ENCODE measurements at regions not wholly inside any gene's neighbourhood (a gene's known extent, or its start where the extent isn't known, plus 50 kb on each side); places are given as distances from the start of the nearest gene placed in this dataset.

GRCh38 chr4:19945979-19946380, 305.7 kb upstream of the SLIT2 start:
- Histone ChIP-seq H3K4me2 (ENCODE audit: control insufficient read depth, insufficient read depth) (no peak overlapping the region), H3K4me3 (no peak overlapping the region), H3K79me2 (ENCODE audit: control insufficient read depth, insufficient read depth, low read length) (no peaks in the 10 kb centered on the region), H3K9me3 (replicated peaks; ENCODE audit: control insufficient read depth, insufficient read depth, low read length) (no peaks in the 10 kb centered on the region), H3K4me1 (ENCODE audit: control insufficient read depth, insufficient read depth, low read length) (no peaks in the 10 kb centered on the region), H3K9ac (ENCODE audit: control insufficient read depth, insufficient read depth, low read length) (no peak overlapping the region), H3K27me3 (replicated peaks in 1 of 2; ENCODE audit: control insufficient read depth in 2 of 2, insufficient read depth in 2 of 2, low read length in 1 of 2) (no peaks in the 10 kb centered on the region), H4K20me1 (ENCODE audit: control insufficient read depth, insufficient read depth) (no peaks in the 10 kb centered on the region), H2AFZ (ENCODE audit: control insufficient read depth, low read depth, low read length) (no peak overlapping the region), H3K27ac (ENCODE audit: control insufficient read depth, insufficient read depth) (no peak overlapping the region), H3K36me3 (ENCODE audit: control insufficient read depth in 2 of 2, insufficient read depth in 2 of 2, low read length in 1 of 2) (no peaks in the 10 kb centered on the region)
- ChIA-PET CTCF (no interaction called here), RAD21 (ENCODE audit: unreplicated experiment) (no interaction called here), SMC1A (ENCODE audit: uncharacterized antibody, unreplicated experiment) (no interaction called here), POLR2A (no interaction called here)
- FAIRE-seq (no peak), DNase-seq (ENCODE audit: low read depth, low spot score) (no peak), ATAC-seq (no peak)
- BruUV-seq (replicated peaks): no TSS peak
- 15% methylated on average over 3 of the region's 3 CpGs for WGBS (ENCODE audit: insufficient coverage, insufficient replicate concordance, low lambda C conversion rate, missing lambda C conversion rate)
- in situ Hi-C loops (cut with MboI): no loop called here
- TF ChIP-seq EP300 (IDR thresholded peaks at IDR 0.05; ENCODE audit: borderline replicate concordance in 1 of 2, control insufficient read depth in 1 of 2, low read depth in 2 of 2, low read length in 2 of 2) (no peak), EZH2 (IDR thresholded peaks at IDR 0.05; ENCODE audit: borderline replicate concordance, control insufficient read depth, low read depth, low read length) (no peak)
- intact Hi-C loops (cut with micrococcal nuclease; ENCODE audit: unreplicated experiment): no loop called here

GRCh38 chr4:19945501-19945900, 306.2 kb upstream of the SLIT2 start:
- 23% methylated on average over 2 of the region's 2 CpGs for WGBS (ENCODE audit: insufficient coverage, insufficient replicate concordance, low lambda C conversion rate, missing lambda C conversion rate)
- DNase-seq (ENCODE audit: low read depth, low spot score): no peak
- TF ChIP-seq TCF12 (IDR thresholded peaks at IDR 0.05; ENCODE audit: low read depth, low read length) (no peak), ZNF687 (IDR thresholded peaks at IDR 0.05) (no peak), ZBTB11 (CRISPR knock-in tag; IDR thresholded peaks at IDR 0.05) (no peak), ATF3 (IDR thresholded peaks at IDR 0.05; ENCODE audit: borderline replicate concordance, extremely low read depth, low read depth, low read length) (no peak), ETV6 (conservative IDR thresholded peaks at IDR 0.05 in 1 of 2, IDR thresholded peaks at IDR 0.05 in 1 of 2; ENCODE audit: borderline replicate concordance in 1 of 2, low read depth in 1 of 2) (no peak), ATF7 (IDR thresholded peaks at IDR 0.05; ENCODE audit: low read depth) (no peak), EGR1 (IDR thresholded peaks at IDR 0.05; ENCODE audit: borderline replicate concordance in 1 of 2, low read depth in 2 of 2, low read length in 2 of 2) (no peak)

More at GRCh38 chr4:19945501-19945900, 306.2 kb upstream of the SLIT2 start:
- no peak overlapping the region for H3K4me2 ChIP-seq (ENCODE audit: control insufficient read depth, insufficient read depth)
- no peaks in the 10 kb centered on the region for H3K9me3 ChIP-seq (replicated peaks; ENCODE audit: control insufficient read depth, insufficient read depth, low read length)
- H3K27ac ChIP-seq (ENCODE audit: control insufficient read depth, insufficient read depth): no peak overlapping the region
- H3K9ac ChIP-seq (ENCODE audit: control insufficient read depth, insufficient read depth, low read length): no peak overlapping the region
- FAIRE-seq: no peak
- intact Hi-C loops (cut with micrococcal nuclease; ENCODE audit: unreplicated experiment): no loop called here
- H3K79me2 ChIP-seq (ENCODE audit: control insufficient read depth, insufficient read depth, low read length): no peaks in the 10 kb centered on the region
- ChIA-PET CTCF (no interaction called here), SMC1A (ENCODE audit: uncharacterized antibody, unreplicated experiment) (interaction anchor here (0.6 kb wide), 1 partner anchor 129 kb away, joined by 3 read pairs; no protein-coding TSS in a partner anchor), POLR2A (no interaction called here), RAD21 (ENCODE audit: unreplicated experiment) (no interaction called here)
- BruUV-seq (replicated peaks): no TSS peak
- no peak overlapping the region for H3K4me3 ChIP-seq
- no peaks in the 10 kb centered on the region for H3K4me1 ChIP-seq (ENCODE audit: control insufficient read depth, insufficient read depth, low read length)
- ATAC-seq: no peak
- H3K36me3 ChIP-seq (ENCODE audit: control insufficient read depth in 2 of 2, insufficient read depth in 2 of 2, low read length in 1 of 2): no peaks in the 10 kb centered on the region
- in situ Hi-C loops (cut with MboI): no loop called here
- H3K27me3 ChIP-seq (replicated peaks in 1 of 2; ENCODE audit: control insufficient read depth in 2 of 2, insufficient read depth in 2 of 2, low read length in 1 of 2): no peaks in the 10 kb centered on the region
- H4K20me1 ChIP-seq (ENCODE audit: control insufficient read depth, insufficient read depth): no peaks in the 10 kb centered on the region
- no peak overlapping the region for H2AFZ ChIP-seq (ENCODE audit: control insufficient read depth, low read depth, low read length)

All from GM12878 (cell line).